ENCODE measurements at regions not wholly inside any gene's neighbourhood (a gene's known extent, or its start where the extent isn't known, plus 50 kb on each side); places are given as distances from the start of the nearest gene placed in this dataset.

- TF ChIP-seq CTCF (IDR thresholded peaks at IDR 0.05 in 4 of 5, conservative IDR thresholded peaks at IDR 0.05 in 1 of 5) (no peak), POLR2A (IDR thresholded peaks at IDR 0.05) (no peak)
Observed at GRCh38 chr15:93523481-93523880, 434.5 kb upstream of the RGMA start.

Measured in gastrocnemius medialis (tissue), 4 donors.